Daoy (cell line): ENCODE measurements at regions not wholly inside any gene's neighbourhood (a gene's known extent, or its start where the extent isn't known, plus 50 kb on each side); places are given as distances from the start of the nearest gene placed in this dataset.

Source experiments
- DNase-seq: peaks from one replicate; pipeline ENCODE4 v3.0.0-alpha.2; 2015; ENCODE audit warnings: low read depth

- no peak for DNase-seq
These were observed 333.4 kb upstream of the CHD6 start for GRCh38 chr20:41951615-41952014.

- no peak for DNase-seq
These were observed 321.5 kb upstream of the CHD6 start for GRCh38 chr20:41939659-41940058.

GRCh38 chr20:41938353-41938752 lies 320.2 kb upstream of the CHD6 start:
- DNase-seq = no peak

- DNase-seq = no peak
These were observed 317.1 kb upstream of the CHD6 start for GRCh38 chr20:41935259-41935791.

- no peak for DNase-seq
These were observed 314.3 kb upstream of the CHD6 start for GRCh38 chr20:41932431-41932830.

- no peak for DNase-seq
These were observed 309.5 kb upstream of the CHD6 start for GRCh38 chr20:41927655-41928054.

GRCh38 chr20:41927189-41927588 lies 309.0 kb upstream of the CHD6 start:
- no peak for DNase-seq

GRCh38 chr20:41925476-41925875 lies 307.3 kb upstream of the CHD6 start:
- DNase-seq = no peak

- no peak for DNase-seq
These were observed 305.4 kb upstream of the CHD6 start for GRCh38 chr20:41923624-41924023.

- no peak for DNase-seq
These were observed 295.0 kb upstream of the CHD6 start for GRCh38 chr20:41913146-41913545.

- no peak for DNase-seq
These were observed 292.4 kb upstream of the CHD6 start for GRCh38 chr20:41910558-41910957.

- DNase-seq = no peak
These were observed 287.0 kb upstream of the CHD6 start for GRCh38 chr20:41905199-41905598.

- no peak for DNase-seq
These were observed 285.4 kb upstream of the CHD6 start for GRCh38 chr20:41903586-41903985.

GRCh38 chr20:41902346-41902745 lies 284.2 kb upstream of the CHD6 start:
- DNase-seq = no peak

GRCh38 chr20:41900201-41900691 lies 282.1 kb upstream of the CHD6 start:
- no peak for DNase-seq

- DNase-seq = no peak
These were observed 279.5 kb upstream of the CHD6 start for GRCh38 chr20:41897708-41898107.

- DNase-seq = no peak
These were observed 277.3 kb upstream of the CHD6 start for GRCh38 chr20:41895241-41896032.

GRCh38 chr20:41894255-41894963 lies 276.2 kb upstream of the CHD6 start:
- DNase-seq = no peak

GRCh38 chr20:41892031-41892430 lies 273.9 kb upstream of the CHD6 start:
- DNase-seq = no peak

GRCh38 chr20:41889844-41890224 lies 271.7 kb upstream of the CHD6 start:
- no peak for DNase-seq

GRCh38 chr20:41889126-41889843 lies 271.1 kb upstream of the CHD6 start:
- DNase-seq = no peak

- DNase-seq = no peak
These were observed 270.3 kb upstream of the CHD6 start for GRCh38 chr20:41888434-41888833.
